ENCODE measurements at regions not wholly inside any gene's neighbourhood (a gene's known extent, or its start where the extent isn't known, plus 50 kb on each side); places are given as distances from the start of the nearest gene placed in this dataset.

GRCh38 chr4:107278791-107279483, 242.8 kb upstream of the DKK2 start:
- no peaks in the 10 kb centered on the region for H3K36me3 ChIP-seq (ENCODE audit: control insufficient read depth, insufficient read depth, low read length)
- no peak overlapping the region for H3K27ac ChIP-seq (ENCODE audit: low read depth, low read length)
- H3K9ac ChIP-seq (ENCODE audit: low read depth, low read length), result no peak overlapping the region
- H3K27me3 ChIP-seq (ENCODE audit: control insufficient read depth, insufficient read depth, low read length), result no peaks in the 10 kb centered on the region
- no peak overlapping the region for H3K4me3 ChIP-seq (ENCODE audit: low read depth, low read length)
- no peaks in the 10 kb centered on the region for H3K9me3 ChIP-seq (ENCODE audit: control insufficient read depth, insufficient read depth, low read length)
- H3K4me1 ChIP-seq (ENCODE audit: control insufficient read depth, insufficient read depth, low read length), result peaks cover 8% of the 10 kb centered on the region; the same call in 1 of the 2 replicates

DNA sequence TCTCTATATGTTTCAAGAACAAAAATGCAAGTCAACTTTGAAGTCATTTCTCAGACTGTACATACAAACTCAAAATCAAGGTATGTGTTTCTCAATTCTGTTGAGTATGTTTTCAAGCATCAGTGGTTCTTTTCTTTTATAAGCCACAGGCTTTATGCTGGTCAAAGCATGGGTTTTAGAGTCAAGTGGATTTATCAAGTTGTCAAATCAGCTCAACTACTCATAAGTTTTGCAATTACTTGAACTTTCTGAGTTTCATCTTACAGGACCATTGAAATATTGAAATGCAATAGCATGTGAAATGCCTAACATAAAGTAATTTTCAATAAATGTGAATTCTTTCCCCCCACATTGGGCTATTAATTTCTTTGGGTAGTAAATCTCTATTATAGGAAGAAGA, 239.9 kb upstream of the DKK2 start:
- Histone ChIP-seq H3K36me3 (ENCODE audit: control insufficient read depth, insufficient read depth, low read length) (no peaks in the 10 kb centered on the region), H3K27me3 (ENCODE audit: control insufficient read depth, insufficient read depth, low read length) (no peaks in the 10 kb centered on the region), H3K4me1 (ENCODE audit: control insufficient read depth, insufficient read depth, low read length) (peaks cover 8% of the 10 kb centered on the region; the same call in 1 of the 2 replicates), H3K9ac (ENCODE audit: low read depth, low read length) (no peak overlapping the region), H3K27ac (ENCODE audit: low read depth, low read length) (no peak overlapping the region), H3K9me3 (ENCODE audit: control insufficient read depth, insufficient read depth, low read length) (no peaks in the 10 kb centered on the region), H3K4me3 (ENCODE audit: low read depth, low read length) (no peak overlapping the region)

GRCh38 chr4:107275225-107275624, 239.1 kb upstream of the DKK2 start:
- Histone ChIP-seq H3K9me3 (ENCODE audit: control insufficient read depth, insufficient read depth, low read length) (no peaks in the 10 kb centered on the region), H3K27ac (ENCODE audit: low read depth, low read length) (no peak overlapping the region), H3K36me3 (ENCODE audit: control insufficient read depth, insufficient read depth, low read length) (no peaks in the 10 kb centered on the region), H3K9ac (ENCODE audit: low read depth, low read length) (no peak overlapping the region), H3K4me3 (ENCODE audit: low read depth, low read length) (no peak overlapping the region), H3K27me3 (ENCODE audit: control insufficient read depth, insufficient read depth, low read length) (no peaks in the 10 kb centered on the region), H3K4me1 (ENCODE audit: control insufficient read depth, insufficient read depth, low read length) (peaks cover 8% of the 10 kb centered on the region; the same call in 1 of the 2 replicates)

- Histone ChIP-seq H3K27ac (ENCODE audit: low read depth, low read length) (no peak overlapping the region), H3K36me3 (ENCODE audit: control insufficient read depth, insufficient read depth, low read length) (no peaks in the 10 kb centered on the region), H3K4me1 (ENCODE audit: control insufficient read depth, insufficient read depth, low read length) (no peaks in the 10 kb centered on the region), H3K9ac (ENCODE audit: low read depth, low read length) (no peak overlapping the region), H3K4me3 (ENCODE audit: low read depth, low read length) (no peak overlapping the region), H3K27me3 (ENCODE audit: control insufficient read depth, insufficient read depth, low read length) (no peaks in the 10 kb centered on the region), H3K9me3 (ENCODE audit: control insufficient read depth, insufficient read depth, low read length) (no peaks in the 10 kb centered on the region)
Measured at GRCh38 chr4:107270614-107271013, 234.5 kb upstream of the DKK2 start.

DNA sequence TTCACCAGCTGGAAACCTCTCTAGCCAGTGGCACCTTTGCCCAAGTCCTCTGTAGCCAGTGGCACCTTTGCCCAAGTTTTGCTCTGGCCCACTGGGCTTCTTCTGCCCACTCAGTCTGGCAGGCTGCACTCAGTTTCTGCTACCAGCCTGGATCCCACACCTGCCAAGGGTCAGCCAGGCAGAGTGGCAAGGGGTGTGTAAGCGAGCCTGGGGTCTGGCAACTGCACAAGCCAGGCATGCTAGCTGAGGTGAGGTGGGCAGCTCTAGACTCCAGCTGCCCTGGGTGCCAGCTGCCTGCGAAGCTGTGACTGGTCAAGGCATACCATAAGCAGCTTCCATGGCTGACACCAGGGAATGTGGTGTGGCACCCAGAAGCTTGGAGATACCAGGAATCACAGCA, 233.1 kb upstream of the DKK2 start:
- Histone ChIP-seq H3K4me1 (ENCODE audit: control insufficient read depth, insufficient read depth, low read length) (no peaks in the 10 kb centered on the region), H3K36me3 (ENCODE audit: control insufficient read depth, insufficient read depth, low read length) (no peaks in the 10 kb centered on the region), H3K9me3 (ENCODE audit: control insufficient read depth, insufficient read depth, low read length) (no peaks in the 10 kb centered on the region), H3K27me3 (ENCODE audit: control insufficient read depth, insufficient read depth, low read length) (no peaks in the 10 kb centered on the region), H3K9ac (ENCODE audit: low read depth, low read length) (no peak overlapping the region), H3K4me3 (ENCODE audit: low read depth, low read length) (no peak overlapping the region), H3K27ac (ENCODE audit: low read depth, low read length) (no peak overlapping the region)

- no peaks in the 10 kb centered on the region for H3K27me3 ChIP-seq (ENCODE audit: control insufficient read depth, insufficient read depth, low read length)
- no peak overlapping the region for H3K27ac ChIP-seq (ENCODE audit: low read depth, low read length)
- no peak overlapping the region for H3K9ac ChIP-seq (ENCODE audit: low read depth, low read length)
- no peaks in the 10 kb centered on the region for H3K36me3 ChIP-seq (ENCODE audit: control insufficient read depth, insufficient read depth, low read length)
- H3K4me1 ChIP-seq (ENCODE audit: control insufficient read depth, insufficient read depth, low read length), result peaks cover 6% of the 10 kb centered on the region; the same call in 1 of the 2 replicates
- H3K9me3 ChIP-seq (ENCODE audit: control insufficient read depth, insufficient read depth, low read length), result no peaks in the 10 kb centered on the region
- H3K4me3 ChIP-seq (ENCODE audit: low read depth, low read length), result no peak overlapping the region
Measured at GRCh38 chr4:107265859-107266258, 229.7 kb upstream of the DKK2 start.

- Histone ChIP-seq H3K36me3 (ENCODE audit: control insufficient read depth, insufficient read depth, low read length) (no peaks in the 10 kb centered on the region), H3K9me3 (ENCODE audit: control insufficient read depth, insufficient read depth, low read length) (no peaks in the 10 kb centered on the region), H3K9ac (ENCODE audit: low read depth, low read length) (no peak overlapping the region), H3K27me3 (ENCODE audit: control insufficient read depth, insufficient read depth, low read length) (no peaks in the 10 kb centered on the region), H3K4me1 (ENCODE audit: control insufficient read depth, insufficient read depth, low read length) (peaks cover 9% of the 10 kb centered on the region; the same call in 1 of the 2 replicates), H3K4me3 (ENCODE audit: low read depth, low read length) (no peak overlapping the region), H3K27ac (ENCODE audit: low read depth, low read length) (no peak overlapping the region)
Measured at GRCh38 chr4:107261241-107261874, 225.2 kb upstream of the DKK2 start.

GRCh38 chr4:107258359-107258758, 222.2 kb upstream of the DKK2 start:
- no peak overlapping the region for H3K9ac ChIP-seq (ENCODE audit: low read depth, low read length)
- H3K27ac ChIP-seq (ENCODE audit: low read depth, low read length), result no peak overlapping the region

DNA sequence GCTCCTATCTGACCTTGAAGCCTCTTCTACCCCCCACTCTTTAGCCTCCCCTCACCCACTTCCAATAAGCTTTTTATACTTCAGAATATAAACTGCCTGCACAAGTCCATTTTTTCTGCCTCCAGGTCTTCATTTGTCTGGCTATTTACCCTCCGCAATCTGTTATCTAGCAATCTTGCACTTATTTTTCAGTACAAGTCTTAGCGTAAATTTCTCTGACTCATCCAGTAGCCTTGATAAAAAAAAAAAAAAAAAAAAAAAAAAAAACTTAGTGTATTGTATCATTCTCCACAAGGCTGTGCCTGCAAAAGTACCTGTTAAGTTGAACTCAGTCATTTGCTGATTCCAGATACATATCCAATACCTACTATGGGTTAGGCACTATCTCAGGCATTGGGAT, 219.5 kb upstream of the DKK2 start:
- Histone ChIP-seq H3K36me3 (ENCODE audit: control insufficient read depth, insufficient read depth, low read length) (no peaks in the 10 kb centered on the region), H3K27ac (ENCODE audit: low read depth, low read length) (no peak overlapping the region)

More at GRCh38 chr4:107258359-107258758, 222.2 kb upstream of the DKK2 start:
- H3K4me1 ChIP-seq (ENCODE audit: control insufficient read depth, insufficient read depth, low read length), result peaks cover 9% of the 10 kb centered on the region; the same call in 1 of the 2 replicates
- no peaks in the 10 kb centered on the region for H3K27me3 ChIP-seq (ENCODE audit: control insufficient read depth, insufficient read depth, low read length)
- H3K36me3 ChIP-seq (ENCODE audit: control insufficient read depth, insufficient read depth, low read length), result no peaks in the 10 kb centered on the region
- H3K4me3 ChIP-seq (ENCODE audit: low read depth, low read length), result no peak overlapping the region
- no peaks in the 10 kb centered on the region for H3K9me3 ChIP-seq (ENCODE audit: control insufficient read depth, insufficient read depth, low read length)

DNA sequence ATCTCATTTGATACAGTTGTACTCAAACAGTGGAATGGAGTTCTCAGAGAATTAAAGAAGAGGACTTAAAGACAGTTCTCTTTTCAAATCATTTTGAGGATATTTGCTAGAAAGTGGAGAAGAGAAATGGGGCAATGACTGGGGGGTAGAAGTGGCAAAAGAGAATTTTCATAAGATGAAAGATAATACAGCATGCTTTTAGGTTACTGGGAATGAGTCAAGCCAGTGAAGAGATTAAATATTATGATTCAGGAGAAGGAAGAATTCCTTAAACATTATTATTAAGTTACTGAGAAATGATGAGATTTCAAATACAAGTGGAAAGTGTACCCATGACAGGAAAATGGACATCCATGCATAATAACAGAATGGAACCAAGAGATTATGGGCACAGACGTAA, 219.0 kb upstream of the DKK2 start:
- Histone ChIP-seq H3K4me3 (ENCODE audit: low read depth, low read length) (no peak overlapping the region), H3K27me3 (ENCODE audit: control insufficient read depth, insufficient read depth, low read length) (no peaks in the 10 kb centered on the region), H3K9ac (ENCODE audit: low read depth, low read length) (no peak overlapping the region), H3K36me3 (ENCODE audit: control insufficient read depth, insufficient read depth, low read length) (no peaks in the 10 kb centered on the region), H3K4me1 (ENCODE audit: control insufficient read depth, insufficient read depth, low read length) (0 out of 2 replicates have a peak, but pooled peaks cover 3% of the 10 kb centered on the region), H3K27ac (ENCODE audit: low read depth, low read length) (no peak overlapping the region), H3K9me3 (ENCODE audit: control insufficient read depth, insufficient read depth, low read length) (no peaks in the 10 kb centered on the region)

More for the DNA sequence above, 219.5 kb upstream of the DKK2 start:
- Histone ChIP-seq H3K9me3 (ENCODE audit: control insufficient read depth, insufficient read depth, low read length) (no peaks in the 10 kb centered on the region), H3K4me1 (ENCODE audit: control insufficient read depth, insufficient read depth, low read length) (0 out of 2 replicates have a peak, but pooled peaks cover 3% of the 10 kb centered on the region), H3K9ac (ENCODE audit: low read depth, low read length) (no peak overlapping the region), H3K27me3 (ENCODE audit: control insufficient read depth, insufficient read depth, low read length) (no peaks in the 10 kb centered on the region), H3K4me3 (ENCODE audit: low read depth, low read length) (no peak overlapping the region)

GRCh38 chr4:107253579-107254068, 217.5 kb upstream of the DKK2 start:
- Histone ChIP-seq H3K27ac (ENCODE audit: low read depth, low read length) (no peak overlapping the region), H3K27me3 (ENCODE audit: control insufficient read depth, insufficient read depth, low read length) (no peaks in the 10 kb centered on the region), H3K36me3 (ENCODE audit: control insufficient read depth, insufficient read depth, low read length) (no peaks in the 10 kb centered on the region), H3K9ac (ENCODE audit: low read depth, low read length) (no peak overlapping the region), H3K4me3 (ENCODE audit: low read depth, low read length) (no peak overlapping the region), H3K4me1 (ENCODE audit: control insufficient read depth, insufficient read depth, low read length) (0 out of 2 replicates have a peak, but pooled peaks cover 3% of the 10 kb centered on the region), H3K9me3 (ENCODE audit: control insufficient read depth, insufficient read depth, low read length) (no peaks in the 10 kb centered on the region)

Measured in HUES48 (cell line).